ENCODE measurements at regions not wholly inside any gene's neighbourhood (a gene's known extent, or its start where the extent isn't known, plus 50 kb on each side); places are given as distances from the start of the nearest gene placed in this dataset.

- Histone ChIP-seq H3K36me3 (no peaks in the 10 kb centered on the region), H3K27ac (no peak overlapping the region), H3K4me3 (ENCODE audit: low read depth in 1 of 2, low read length in 1 of 2) (no peak overlapping the region), H3K27me3 (no peaks in the 10 kb centered on the region), H3K4me1 (ENCODE audit: control insufficient read depth in 1 of 2, insufficient read depth in 1 of 2, low read depth in 1 of 2, low read length in 1 of 2) (no peaks in the 10 kb centered on the region), H3K9me3 (peaks cover 4% of the 10 kb centered on the region)
- TF ChIP-seq CTCF (IDR thresholded peaks at IDR 0.05): no peak
Measured at GRCh38 chr2:180334514-180334913, 327.4 kb upstream of the CWC22 start.

GRCh38 chr2:180328795-180329422, 321.8 kb upstream of the CWC22 start:
- Histone ChIP-seq H3K27ac (no peak overlapping the region), H3K9me3 (peaks cover 4% of the 10 kb centered on the region), H3K4me3 (ENCODE audit: low read depth in 1 of 2, low read length in 1 of 2) (no peak overlapping the region), H3K36me3 (no peaks in the 10 kb centered on the region), H3K27me3 (no peaks in the 10 kb centered on the region), H3K4me1 (ENCODE audit: control insufficient read depth in 1 of 2, insufficient read depth in 1 of 2, low read depth in 1 of 2, low read length in 1 of 2) (no peaks in the 10 kb centered on the region)
- no peak for TF ChIP-seq CTCF (IDR thresholded peaks at IDR 0.05)

GRCh38 chr2:180327185-180327584, 320.1 kb upstream of the CWC22 start:
- TF ChIP-seq CTCF (IDR thresholded peaks at IDR 0.05): no peak
- no peaks in the 10 kb centered on the region for H3K36me3 ChIP-seq
- peaks cover 4% of the 10 kb centered on the region for H3K9me3 ChIP-seq
- H3K4me3 ChIP-seq (ENCODE audit: low read depth in 1 of 2, low read length in 1 of 2): no peak overlapping the region
- no peaks in the 10 kb centered on the region for H3K4me1 ChIP-seq (ENCODE audit: control insufficient read depth in 1 of 2, insufficient read depth in 1 of 2, low read depth in 1 of 2, low read length in 1 of 2)
- no peak overlapping the region for H3K27ac ChIP-seq
- H3K27me3 ChIP-seq: no peaks in the 10 kb centered on the region

GRCh38 chr2:180325416-180326120, 318.5 kb upstream of the CWC22 start:
- Histone ChIP-seq H3K27ac (no peak overlapping the region), H3K36me3 (no peaks in the 10 kb centered on the region), H3K4me1 (ENCODE audit: control insufficient read depth in 1 of 2, insufficient read depth in 1 of 2, low read depth in 1 of 2, low read length in 1 of 2) (no peaks in the 10 kb centered on the region), H3K9me3 (no peaks in the 10 kb centered on the region), H3K27me3 (no peaks in the 10 kb centered on the region), H3K4me3 (ENCODE audit: low read depth in 1 of 2, low read length in 1 of 2) (no peak overlapping the region)
- no peak for TF ChIP-seq CTCF (IDR thresholded peaks at IDR 0.05)

- no peak for TF ChIP-seq CTCF (IDR thresholded peaks at IDR 0.05)
- no peaks in the 10 kb centered on the region for H3K9me3 ChIP-seq
- H3K4me3 ChIP-seq (ENCODE audit: low read depth in 1 of 2, low read length in 1 of 2): no peak overlapping the region
- no peaks in the 10 kb centered on the region for H3K4me1 ChIP-seq (ENCODE audit: control insufficient read depth in 1 of 2, insufficient read depth in 1 of 2, low read depth in 1 of 2, low read length in 1 of 2)
- no peaks in the 10 kb centered on the region for H3K27me3 ChIP-seq
- no peaks in the 10 kb centered on the region for H3K36me3 ChIP-seq
- H3K27ac ChIP-seq: no peak overlapping the region
Measured at GRCh38 chr2:180324182-180324581, 317.1 kb upstream of the CWC22 start.

All from neutrophil (primary cell).